DND-41 (cell line): ENCODE measurements at regions not wholly inside any gene's neighbourhood (a gene's known extent, or its start where the extent isn't known, plus 50 kb on each side); places are given as distances from the start of the nearest gene placed in this dataset.

Experiments used
- EZH2 ChIP-seq: IDR thresholded peaks from 3 replicates; pipeline ENCODE4 v1.6.1; 2012; ENCODE audit warnings: borderline replicate concordance, low read depth, mild to moderate bottlenecking, moderate library complexity, low read length, inconsistent platforms; ENCODE audit not compliant: severe bottlenecking
- TF ChIP-seq, protein P1 (sequence below): IDR thresholded peaks from 2 replicates; pipeline ENCODE4 v1.5.1; 2012; ENCODE audit warnings: borderline replicate concordance, low read length, moderate library complexity, mild to moderate bottlenecking; ENCODE audit not compliant: poor library complexity, severe bottlenecking; ENCODE audit errors: extremely low read depth

DNA sequence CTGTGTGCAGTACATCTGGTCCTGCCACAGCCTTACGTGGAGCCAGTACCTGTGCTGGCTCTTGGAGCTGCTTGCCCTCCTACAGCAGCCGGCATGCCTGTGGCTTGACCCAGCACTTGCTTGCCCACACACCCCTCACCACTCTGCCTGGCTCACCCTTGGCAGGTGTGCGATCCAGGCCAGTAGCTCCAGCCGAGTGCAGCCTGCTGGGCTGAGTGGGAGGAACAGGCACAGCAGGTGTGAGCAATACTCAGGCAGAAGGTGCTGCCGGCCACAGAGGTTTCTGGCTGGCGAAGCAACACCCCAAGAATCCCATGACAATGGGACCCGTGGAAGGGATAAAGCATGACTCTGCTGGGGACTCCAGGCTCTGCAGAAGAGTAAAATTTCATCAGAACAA is 173.5 kb upstream of the ADCY1 start:
- TF ChIP-seq, protein P1, sequence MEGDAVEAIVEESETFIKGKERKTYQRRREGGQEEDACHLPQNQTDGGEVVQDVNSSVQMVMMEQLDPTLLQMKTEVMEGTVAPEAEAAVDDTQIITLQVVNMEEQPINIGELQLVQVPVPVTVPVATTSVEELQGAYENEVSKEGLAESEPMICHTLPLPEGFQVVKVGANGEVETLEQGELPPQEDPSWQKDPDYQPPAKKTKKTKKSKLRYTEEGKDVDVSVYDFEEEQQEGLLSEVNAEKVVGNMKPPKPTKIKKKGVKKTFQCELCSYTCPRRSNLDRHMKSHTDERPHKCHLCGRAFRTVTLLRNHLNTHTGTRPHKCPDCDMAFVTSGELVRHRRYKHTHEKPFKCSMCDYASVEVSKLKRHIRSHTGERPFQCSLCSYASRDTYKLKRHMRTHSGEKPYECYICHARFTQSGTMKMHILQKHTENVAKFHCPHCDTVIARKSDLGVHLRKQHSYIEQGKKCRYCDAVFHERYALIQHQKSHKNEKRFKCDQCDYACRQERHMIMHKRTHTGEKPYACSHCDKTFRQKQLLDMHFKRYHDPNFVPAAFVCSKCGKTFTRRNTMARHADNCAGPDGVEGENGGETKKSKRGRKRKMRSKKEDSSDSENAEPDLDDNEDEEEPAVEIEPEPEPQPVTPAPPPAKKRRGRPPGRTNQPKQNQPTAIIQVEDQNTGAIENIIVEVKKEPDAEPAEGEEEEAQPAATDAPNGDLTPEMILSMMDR: no peak
- no peak for TF ChIP-seq EZH2
